ENCODE measurements at regions not wholly inside any gene's neighbourhood (a gene's known extent, or its start where the extent isn't known, plus 50 kb on each side); places are given as distances from the start of the nearest gene placed in this dataset.

- TF ChIP-seq CTCF (IDR thresholded peaks at IDR 0.05; ENCODE audit: insufficient read depth, low read length, poor library complexity, severe bottlenecking), result no peak
- Histone ChIP-seq H3K36me3 (ENCODE audit: control insufficient read depth, insufficient read depth, low read length) (no peaks in the 10 kb centered on the region), H3K27me3 (ENCODE audit: control insufficient read depth, insufficient read depth, low read length) (no peaks in the 10 kb centered on the region), H3K4me3 (ENCODE audit: low read depth, low read length) (no peak overlapping the region)
- no peak for DNase-seq (ENCODE audit: low read depth)
Measured at GRCh38 chr20:12108846-12109245, 191.2 kb downstream of the BTBD3 start.

- Histone ChIP-seq H3K4me3 (ENCODE audit: low read depth, low read length) (no peak overlapping the region), H3K36me3 (ENCODE audit: control insufficient read depth, insufficient read depth, low read length) (no peaks in the 10 kb centered on the region), H3K27me3 (ENCODE audit: control insufficient read depth, insufficient read depth, low read length) (no peaks in the 10 kb centered on the region)
- DNase-seq (ENCODE audit: low read depth), result no peak
- no peak for TF ChIP-seq CTCF (IDR thresholded peaks at IDR 0.05; ENCODE audit: insufficient read depth, low read length, poor library complexity, severe bottlenecking)
Measured at GRCh38 chr20:12110274-12110673, 192.6 kb downstream of the BTBD3 start.

GRCh38 chr20:12110711-12111110 is 193.0 kb downstream of the BTBD3 start:
- Histone ChIP-seq H3K36me3 (ENCODE audit: control insufficient read depth, insufficient read depth, low read length) (no peaks in the 10 kb centered on the region), H3K27me3 (ENCODE audit: control insufficient read depth, insufficient read depth, low read length) (no peaks in the 10 kb centered on the region), H3K4me3 (ENCODE audit: low read depth, low read length) (no peak overlapping the region)
- TF ChIP-seq CTCF (IDR thresholded peaks at IDR 0.05; ENCODE audit: insufficient read depth, low read length, poor library complexity, severe bottlenecking), result no peak
- no peak for DNase-seq (ENCODE audit: low read depth)

GRCh38 chr20:12111431-12112088 is 193.9 kb downstream of the BTBD3 start:
- H3K4me3 ChIP-seq (ENCODE audit: low read depth, low read length), result no peak overlapping the region
- H3K36me3 ChIP-seq (ENCODE audit: control insufficient read depth, insufficient read depth, low read length), result no peaks in the 10 kb centered on the region
- DNase-seq (ENCODE audit: low read depth), result no peak
- H3K27me3 ChIP-seq (ENCODE audit: control insufficient read depth, insufficient read depth, low read length), result no peaks in the 10 kb centered on the region
- TF ChIP-seq CTCF (IDR thresholded peaks at IDR 0.05; ENCODE audit: insufficient read depth, low read length, poor library complexity, severe bottlenecking), result no peak

- H3K36me3 ChIP-seq (ENCODE audit: control insufficient read depth, insufficient read depth, low read length), result no peaks in the 10 kb centered on the region
- TF ChIP-seq CTCF (IDR thresholded peaks at IDR 0.05; ENCODE audit: insufficient read depth, low read length, poor library complexity, severe bottlenecking), result no peak
- no peak overlapping the region for H3K4me3 ChIP-seq (ENCODE audit: low read depth, low read length)
- DNase-seq (ENCODE audit: low read depth), result no peak
- H3K27me3 ChIP-seq (ENCODE audit: control insufficient read depth, insufficient read depth, low read length), result no peaks in the 10 kb centered on the region
Measured at GRCh38 chr20:12112089-12112474, 194.4 kb downstream of the BTBD3 start.

GRCh38 chr20:12112665-12113064 is 195.0 kb downstream of the BTBD3 start:
- no peak for DNase-seq (ENCODE audit: low read depth)
- Histone ChIP-seq H3K27me3 (ENCODE audit: control insufficient read depth, insufficient read depth, low read length) (no peaks in the 10 kb centered on the region), H3K4me3 (ENCODE audit: low read depth, low read length) (no peak overlapping the region), H3K36me3 (ENCODE audit: control insufficient read depth, insufficient read depth, low read length) (no peaks in the 10 kb centered on the region)
- no peak for TF ChIP-seq CTCF (IDR thresholded peaks at IDR 0.05; ENCODE audit: insufficient read depth, low read length, poor library complexity, severe bottlenecking)
